Stimulated activated CD4-positive, alpha-beta T cell treated with anti-CD3 and anti-CD28 coated beads, Interleukin-2, amount 100 ng/mL, for 24 hours (primary cell): ENCODE measurements at regions not wholly inside any gene's neighbourhood (a gene's known extent, or its start where the extent isn't known, plus 50 kb on each side); places are given as distances from the start of the nearest gene placed in this dataset.
"Not testable (repeated sequence)": the region's sequence is repeated elsewhere in the genome, so short reads cannot be mapped to it uniquely, and the experiment has no call there.

ENCODE experiments used
- DNase-seq, 2 donors: peaks; one replicate each; pipeline ENCODE4 v3.0.0-alpha.2; 2020

DNA sequence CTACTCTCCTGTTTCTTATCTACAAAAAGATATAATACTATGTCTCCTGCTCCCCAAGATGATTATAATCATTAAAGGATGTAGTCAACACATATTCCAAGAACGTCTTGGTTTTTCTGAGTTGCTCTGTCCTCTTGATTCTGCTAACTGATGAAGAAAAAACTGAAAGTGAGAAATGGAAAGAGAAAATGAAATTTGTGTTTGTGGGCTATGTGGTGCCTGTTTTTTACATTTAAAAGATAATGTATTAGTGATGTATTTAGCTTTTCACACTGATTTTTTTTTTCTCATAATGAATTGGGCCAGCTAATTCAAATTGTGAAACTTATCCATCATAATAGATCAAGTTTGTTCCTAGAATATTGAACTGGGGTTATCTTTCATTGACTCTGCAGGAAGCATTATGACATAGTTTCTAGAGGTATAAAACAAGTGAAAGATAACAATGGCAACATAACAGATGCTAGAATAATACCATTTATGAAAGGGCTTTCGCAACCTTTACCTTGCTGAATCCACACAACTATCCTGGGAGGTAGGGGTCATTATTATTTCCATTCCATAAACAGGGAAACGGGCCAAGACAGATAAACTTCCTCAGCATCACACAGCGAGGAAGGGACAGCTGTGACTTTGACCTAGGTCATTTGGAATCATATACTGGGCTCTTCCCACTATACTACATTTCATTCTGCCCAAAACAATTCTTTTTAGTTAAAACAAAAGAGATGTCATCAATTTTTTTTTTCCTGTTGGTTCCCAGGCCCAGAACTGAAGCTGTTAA, 336.7 kb downstream of the GJA1 start:
- no peak for DNase-seq

DNA sequence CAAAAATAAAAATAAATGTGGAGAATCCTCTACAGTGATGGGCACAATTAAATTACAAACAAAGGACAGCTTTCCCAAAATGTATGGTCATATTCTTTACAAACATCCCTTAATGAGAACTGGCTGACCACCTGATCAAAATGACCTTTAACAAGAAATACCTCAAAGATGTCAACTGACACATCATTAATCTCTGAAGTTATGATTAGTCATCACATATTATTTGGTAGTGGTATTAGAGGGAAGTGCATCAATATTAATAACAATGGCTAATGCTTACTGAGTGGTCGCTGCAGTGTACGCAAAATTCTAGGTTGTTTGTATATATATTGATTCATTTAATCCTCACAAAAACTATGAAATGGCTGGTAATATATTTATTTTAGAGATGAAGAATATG, 340.6 kb downstream of the GJA1 start:
- DNase-seq: no peak

DNA sequence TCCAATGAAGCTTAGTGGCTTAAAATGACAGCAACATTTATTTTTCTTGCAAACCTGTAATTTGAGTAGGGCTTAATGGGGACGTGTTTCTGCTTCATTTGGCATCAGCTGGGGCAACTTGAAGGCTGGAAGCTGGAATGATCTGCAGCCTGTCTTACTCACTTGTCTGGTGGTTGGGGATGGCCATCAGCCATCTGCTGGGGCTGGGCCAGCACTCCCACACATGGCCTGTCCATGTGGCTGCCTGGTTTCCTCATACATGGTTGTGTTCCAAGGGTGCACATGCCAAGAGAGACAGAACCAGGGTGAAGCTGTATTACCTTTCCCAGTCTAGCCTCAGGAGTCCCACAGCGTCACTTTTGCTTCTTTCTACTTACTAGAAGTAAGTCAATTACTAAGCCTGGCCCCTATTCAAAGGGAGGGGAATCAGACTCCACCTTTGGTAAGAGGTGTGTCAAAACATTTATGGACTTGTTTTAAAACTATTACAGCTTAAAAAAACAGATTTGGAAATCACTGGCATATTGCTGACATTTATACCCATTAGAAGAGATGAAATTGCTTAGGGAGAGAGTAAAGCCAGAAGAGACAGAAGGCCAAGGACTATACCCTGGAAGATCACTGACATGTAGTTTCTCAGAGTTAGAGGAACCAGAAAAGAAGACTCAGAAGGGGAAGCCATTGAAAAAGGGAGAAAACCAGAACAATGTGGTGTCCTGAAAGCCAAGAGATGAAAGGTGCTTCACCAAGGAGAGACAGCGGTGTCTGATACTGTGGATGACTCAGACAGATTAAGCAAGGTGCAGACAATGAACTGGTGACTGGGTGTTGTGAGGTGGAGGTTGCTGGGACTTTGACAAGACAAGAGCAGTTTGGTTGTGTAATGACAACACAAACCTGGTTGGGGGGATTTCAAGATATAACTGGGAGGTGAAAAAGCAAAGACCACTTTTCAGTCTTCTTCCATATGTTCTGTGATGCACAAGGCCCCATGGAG, 345.2 kb downstream of the GJA1 start:
- no peak for DNase-seq

DNA sequence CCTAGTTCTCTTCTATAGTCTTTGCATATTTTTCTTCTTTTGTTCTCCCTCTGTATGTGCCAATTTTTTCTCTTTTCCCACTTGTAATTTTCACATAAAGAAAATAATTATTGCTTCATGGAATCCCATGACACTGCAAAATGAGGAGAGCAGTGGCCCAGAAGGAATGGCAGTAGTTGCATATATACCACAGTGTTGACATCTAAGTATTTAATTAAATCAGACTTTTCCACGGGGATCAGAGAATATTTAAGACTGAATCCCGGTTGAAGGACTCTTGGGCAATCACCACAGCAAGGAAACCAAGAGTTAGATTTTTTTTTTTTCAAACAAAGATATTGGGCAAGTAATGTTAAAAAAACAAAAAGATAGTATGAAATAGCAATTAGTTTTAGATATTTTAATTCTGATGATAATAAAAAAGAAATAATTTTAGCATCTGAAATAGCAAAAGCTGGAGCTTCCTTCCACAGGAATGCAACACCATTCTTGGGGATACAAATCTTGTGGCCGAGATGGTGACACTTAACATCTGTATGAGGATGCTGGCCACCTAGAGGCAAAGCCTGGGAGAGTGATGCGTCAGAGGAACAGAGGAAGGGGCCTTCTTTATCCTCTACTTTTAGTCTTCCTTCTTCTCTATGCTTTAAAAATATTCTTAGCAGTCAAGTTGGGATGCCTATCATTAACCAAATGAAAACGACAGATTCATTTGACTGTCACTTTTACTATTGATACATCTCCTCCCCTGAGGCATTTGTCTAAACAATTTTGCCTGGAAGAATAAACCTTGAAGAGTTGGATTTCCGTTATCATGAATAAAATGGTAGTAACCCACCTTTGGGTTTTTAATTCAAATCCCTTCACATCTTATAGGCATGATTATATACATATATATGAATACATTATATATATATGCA, 356.2 kb downstream of the GJA1 start:
- DNase-seq: no peak

DNA sequence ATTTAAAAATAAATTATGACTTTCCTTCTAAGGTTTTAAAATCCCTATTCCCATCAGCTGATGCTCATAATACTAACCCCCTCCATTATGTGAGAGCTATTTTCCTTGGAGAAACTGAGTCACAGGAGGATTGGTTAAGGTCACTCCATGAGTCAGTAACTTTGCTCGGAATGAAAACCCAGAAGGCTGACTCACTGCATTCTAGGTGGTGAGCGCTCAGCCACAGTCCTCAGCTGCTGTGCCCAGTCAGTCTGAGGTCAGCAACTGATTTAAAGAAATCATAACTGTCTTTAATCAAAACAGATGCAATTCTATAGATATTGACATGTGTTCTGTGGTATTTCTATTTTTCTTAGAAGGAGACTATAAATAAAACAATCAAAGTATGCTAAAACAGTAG, 359.2 kb downstream of the GJA1 start:
- no peak for DNase-seq

DNA sequence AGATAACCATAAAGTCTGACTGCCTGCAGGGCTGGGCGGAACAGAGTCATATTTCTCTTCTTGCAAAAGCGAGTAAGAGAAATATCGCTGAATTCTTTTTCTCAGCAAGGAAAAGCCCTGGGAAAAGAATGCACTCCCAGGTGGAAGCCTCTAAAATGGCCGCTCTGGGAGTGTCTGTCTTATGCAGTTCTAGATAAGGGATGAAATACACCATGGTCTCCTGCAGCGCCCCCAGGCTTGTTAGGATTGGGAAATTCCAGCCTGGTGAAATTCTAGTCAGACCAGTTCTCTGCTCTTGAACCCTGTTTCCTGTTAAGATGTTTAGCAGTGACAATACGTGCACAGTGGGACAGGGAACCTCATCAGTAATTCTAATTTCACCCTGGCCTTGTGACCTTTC, 362.2 kb downstream of the GJA1 start:
- not testable (repeated sequence) for DNase-seq

DNA sequence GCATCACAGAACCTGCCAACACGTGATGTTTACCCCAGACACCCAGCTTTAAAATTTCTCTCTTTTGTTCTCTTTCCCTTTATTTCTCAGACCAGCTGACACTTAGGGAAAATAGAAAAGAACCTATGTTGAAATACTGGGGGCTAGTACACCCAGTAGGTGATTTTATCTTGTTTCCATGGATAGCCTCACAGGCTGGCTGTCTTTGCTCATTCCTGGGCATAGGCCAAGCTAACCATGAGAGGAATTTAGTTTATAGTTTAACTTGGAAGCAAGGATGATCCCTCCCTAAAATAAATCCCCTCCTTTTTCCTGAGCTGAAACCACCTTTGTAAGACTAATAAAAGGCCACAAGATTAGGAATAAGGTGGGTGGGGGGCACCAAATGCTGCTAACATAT, 362.7 kb downstream of the GJA1 start:
- not testable (repeated sequence) for DNase-seq

DNA sequence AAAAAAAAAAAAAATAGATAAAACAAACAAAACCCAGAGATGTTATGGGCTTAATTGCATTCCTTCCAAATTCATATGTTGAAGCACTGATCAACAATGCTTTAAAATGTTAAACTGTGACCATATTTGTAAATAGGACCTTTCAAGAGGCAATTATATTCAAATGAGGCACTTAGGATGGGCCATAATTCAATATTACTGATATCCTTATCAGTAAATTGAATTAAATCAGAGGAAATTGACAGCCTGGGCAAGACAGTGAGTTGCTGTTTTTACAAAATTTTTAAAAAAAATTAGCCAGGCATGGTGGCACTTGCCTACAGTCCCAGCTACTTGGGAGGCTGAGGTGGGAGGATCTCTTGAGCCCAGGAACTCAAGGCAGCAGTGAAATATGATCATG, 364.1 kb downstream of the GJA1 start:
- no peak for DNase-seq

DNA sequence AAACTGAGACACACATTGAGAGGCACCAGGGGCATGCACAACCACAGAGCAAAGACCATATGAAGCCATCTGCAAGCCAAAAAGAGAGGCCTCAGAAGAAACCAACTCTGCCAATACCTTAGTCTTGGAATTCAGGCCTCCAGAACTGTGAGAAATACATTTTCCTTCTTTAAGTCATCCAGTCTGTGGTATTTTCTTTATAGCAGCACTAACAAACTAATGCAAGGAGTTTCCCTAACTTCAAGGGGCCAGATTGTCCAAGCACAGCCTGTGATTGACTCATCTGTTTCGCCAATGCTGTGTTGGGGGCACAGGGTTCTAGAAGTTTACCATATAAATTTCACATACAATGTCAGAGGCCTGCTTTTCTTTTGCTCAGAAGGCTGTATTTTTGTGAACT, 364.6 kb downstream of the GJA1 start:
- no peak for DNase-seq

DNA sequence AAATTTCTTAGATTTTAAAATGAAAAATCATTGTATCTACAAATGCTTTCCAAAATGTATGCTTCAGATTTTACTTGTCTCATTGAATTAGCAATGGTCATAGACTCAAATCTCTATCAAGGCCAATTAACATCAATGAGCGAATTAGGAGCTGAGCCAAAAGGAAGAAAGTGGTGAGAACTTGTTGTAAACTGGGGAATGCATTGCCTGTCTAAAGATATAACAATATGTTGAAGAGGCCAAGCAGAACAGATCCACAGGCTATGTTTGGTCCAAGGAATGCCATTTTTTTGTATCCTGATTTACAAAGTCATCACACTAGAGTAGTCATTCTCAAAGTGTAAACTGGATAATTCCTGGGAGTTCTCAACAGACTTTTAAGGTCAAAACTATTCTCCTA, 370.7 kb downstream of the GJA1 start:
- DNase-seq: no peak

DNA sequence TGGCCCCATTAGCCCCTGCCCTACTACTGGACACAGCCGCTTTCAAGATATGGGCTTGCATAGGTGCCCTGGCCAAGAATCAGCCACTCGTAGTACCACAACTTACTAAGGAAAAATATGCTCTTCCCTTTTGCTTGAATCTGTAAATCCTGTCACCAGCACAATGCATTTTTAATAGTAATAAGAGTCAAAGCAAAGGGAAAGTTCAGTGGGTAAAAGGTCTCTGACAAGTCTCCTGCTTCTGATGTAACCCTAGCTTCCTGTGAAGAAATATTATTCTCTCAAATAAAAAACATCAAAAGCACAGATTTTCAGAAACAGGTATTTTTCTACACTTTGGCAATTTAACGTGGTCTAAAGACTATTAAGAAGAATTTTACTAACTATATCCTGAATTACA, 373.8 kb downstream of the GJA1 start:
- DNase-seq: no peak

DNA sequence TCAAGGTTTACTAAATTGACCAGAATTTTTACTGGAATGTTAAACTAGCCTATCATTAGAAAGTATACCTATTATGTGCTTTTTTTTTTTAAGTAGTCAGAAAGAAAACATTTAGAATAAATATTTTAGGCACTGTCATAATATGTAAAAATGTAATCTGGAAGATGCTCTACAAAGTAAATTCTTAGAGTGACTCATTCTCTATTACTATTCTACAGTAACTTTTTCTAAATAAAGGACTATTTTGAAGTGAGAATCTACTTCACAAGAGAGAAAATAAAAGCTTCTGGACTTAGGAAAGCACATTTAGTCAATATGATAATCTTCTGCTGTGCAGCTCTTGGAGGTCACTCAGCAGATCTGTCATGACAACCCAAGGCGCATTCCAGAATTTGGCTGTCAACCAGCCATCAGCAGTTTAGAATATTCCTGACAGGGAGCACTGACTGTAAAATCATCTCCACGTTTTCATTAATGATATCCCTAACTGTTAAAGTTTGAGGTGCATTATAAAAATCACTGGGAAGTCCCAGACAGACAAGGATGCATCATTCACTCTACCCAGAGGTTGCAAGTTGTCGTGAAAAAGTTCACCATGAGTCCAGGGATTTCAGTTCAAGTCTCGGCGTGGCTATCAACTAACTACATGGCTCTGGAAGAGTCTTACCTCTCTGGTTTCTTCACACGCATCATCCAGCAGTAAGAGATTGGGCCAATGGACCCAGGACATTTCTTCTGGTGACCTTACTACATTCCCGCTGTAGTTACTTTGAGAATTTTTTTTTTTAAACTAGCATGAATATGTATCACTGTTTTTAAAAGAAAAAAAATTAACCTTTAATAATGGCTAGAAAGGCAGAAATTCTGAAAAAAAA, 374.9 kb downstream of the GJA1 start:
- DNase-seq: no peak

DNA sequence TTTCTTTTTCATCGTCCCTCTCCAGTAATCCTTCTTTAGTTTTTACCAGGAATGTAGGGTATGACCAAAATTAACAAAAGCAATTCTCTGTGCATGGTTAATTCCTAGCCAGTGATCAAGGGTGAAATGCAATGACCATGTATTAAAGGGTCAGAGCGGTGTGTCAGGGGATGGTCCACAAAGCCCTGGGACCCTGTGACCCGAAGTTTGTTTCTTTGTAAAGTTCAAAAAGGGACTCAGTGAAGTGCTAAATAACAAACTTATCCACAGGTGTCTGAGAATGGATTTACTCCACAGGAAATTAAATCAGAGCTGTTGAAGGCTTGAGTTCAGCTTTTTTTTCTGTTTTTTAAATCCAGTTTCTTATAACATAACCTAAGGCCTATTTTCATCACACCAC, 375.7 kb downstream of the GJA1 start:
- DNase-seq: no peak

DNA sequence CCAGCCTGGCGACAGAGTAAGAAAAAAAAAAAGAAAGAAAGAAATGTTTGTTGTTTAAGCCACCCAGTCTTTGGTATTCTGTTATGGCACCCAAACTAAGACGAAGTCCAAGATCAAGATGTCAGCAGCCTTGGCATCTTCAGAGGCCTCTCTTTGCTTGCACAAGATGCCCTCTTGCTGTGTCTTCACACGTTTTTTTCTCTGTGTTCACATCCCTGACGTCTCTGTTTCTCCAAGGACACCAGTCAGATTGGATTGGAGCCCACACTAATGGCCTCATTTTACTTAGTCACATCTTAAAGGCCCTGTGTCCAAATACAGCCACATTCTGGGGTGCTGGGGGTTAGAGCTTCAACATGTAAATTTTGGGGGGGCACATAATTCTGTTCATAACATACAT, 380.9 kb downstream of the GJA1 start:
- no peak for DNase-seq

DNA sequence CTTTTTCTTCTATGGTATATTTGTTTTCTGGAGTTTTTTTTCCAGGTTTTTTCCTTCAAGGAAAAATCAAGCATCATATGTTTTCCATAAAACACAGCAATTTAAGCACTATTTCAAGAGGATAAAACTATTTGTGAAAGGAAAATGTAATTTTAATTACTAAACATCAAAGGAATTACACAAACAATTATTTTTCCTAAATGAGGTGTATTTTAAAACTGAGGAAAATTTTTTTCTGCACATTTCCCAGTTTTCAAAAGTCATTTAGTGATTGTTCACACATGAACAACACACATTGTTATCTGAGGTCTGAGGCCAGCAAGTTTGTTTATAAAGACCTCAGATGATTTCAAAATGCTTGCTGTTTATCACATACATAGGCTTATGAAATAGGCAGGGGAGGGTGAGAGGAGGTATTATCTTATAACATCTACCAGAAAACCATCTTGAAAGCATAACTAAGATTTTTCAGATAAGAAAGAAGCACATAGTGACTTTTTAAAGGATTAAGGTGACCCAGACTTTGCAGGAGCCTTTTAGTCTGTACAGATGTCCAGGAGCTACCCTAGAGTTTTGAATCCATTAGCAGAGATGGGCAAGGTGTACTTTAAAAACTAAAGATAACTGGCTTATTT, 381.6 kb downstream of the GJA1 start:
- DNase-seq: no peak

DNA sequence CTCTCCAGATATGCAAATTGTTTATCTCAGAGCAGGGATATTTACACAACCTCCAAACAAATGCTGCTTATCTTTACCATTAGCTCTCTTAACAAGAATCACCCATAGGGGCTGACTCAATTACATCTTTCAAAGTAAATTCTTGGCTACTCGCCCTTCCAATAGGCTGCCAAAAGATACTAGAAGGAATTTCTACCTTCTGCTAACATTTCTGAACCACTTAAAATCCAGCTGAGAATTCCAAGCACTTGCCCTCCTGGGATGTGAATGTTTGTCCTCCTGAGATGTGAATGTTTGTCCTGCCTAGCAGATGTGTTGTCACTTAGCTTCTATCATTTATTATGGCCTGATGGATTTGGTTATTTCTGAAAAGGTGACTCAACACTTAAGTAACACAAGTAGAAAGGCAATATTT, 388.0 kb downstream of the GJA1 start:
- no peak for DNase-seq

DNA sequence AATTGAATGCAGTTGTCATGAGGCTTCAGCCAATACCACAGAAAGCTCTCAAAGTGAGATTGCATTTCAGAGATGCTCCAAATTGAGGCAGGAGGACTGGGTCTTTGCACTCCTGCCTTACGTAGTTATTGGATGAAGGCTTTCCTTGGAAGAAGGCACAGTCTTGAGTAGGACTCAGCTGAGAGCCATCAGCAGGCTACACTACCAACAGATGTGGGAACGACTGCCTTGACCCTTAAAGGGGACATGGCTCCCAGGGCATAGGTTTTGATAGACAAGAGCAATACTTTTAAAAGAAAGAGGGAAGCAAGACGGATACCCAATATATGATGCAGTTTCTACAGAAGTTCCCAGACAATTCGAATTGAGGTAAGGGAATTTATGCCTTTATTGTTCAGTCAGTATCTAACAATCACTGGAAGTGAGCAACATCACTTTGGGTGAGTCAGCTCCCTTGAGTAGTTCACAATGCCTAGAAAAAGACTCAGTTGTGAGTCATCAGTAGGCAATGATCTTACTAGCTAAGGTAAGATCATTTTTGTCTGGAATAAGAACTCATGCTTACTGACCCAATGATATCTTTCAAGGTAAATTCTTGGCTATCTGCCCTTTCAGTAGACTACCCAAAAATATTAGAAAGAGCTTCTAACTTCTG, 390.8 kb downstream of the GJA1 start:
- no peak for DNase-seq

DNA sequence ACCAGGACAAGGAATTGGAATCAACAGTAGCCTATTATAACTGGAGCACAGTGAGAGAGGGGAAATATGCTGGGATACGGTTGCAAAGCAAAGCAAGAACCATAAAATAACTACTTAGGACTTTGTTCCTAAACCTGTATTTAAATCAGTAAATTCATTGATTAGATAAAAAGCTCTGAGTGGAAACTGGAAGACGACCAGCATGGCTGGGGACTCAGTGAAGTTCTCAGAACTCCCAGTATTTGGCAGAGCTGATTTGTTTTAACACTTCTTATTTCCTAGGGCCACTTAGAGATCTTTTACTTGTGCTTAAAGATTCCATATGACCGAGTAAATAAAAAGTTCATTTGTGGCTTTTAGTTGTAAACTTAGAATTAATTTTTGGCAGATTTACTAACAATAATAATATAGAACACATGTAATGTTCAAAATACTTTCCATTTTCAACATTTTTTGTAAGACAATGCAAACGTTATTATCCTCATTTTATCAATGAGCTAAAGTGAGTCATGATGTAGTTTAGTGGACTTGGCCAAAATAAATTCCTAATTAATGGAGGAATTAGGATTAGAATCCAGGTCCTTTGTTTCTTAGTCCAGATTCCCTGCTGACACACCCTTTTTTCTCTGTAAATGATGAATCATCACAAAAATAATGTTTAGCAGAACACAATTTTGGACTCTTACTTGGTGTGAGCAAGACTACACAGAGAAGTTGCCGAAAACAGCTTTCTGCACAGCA, 392.9 kb downstream of the GJA1 start:
- no peak for DNase-seq

DNA sequence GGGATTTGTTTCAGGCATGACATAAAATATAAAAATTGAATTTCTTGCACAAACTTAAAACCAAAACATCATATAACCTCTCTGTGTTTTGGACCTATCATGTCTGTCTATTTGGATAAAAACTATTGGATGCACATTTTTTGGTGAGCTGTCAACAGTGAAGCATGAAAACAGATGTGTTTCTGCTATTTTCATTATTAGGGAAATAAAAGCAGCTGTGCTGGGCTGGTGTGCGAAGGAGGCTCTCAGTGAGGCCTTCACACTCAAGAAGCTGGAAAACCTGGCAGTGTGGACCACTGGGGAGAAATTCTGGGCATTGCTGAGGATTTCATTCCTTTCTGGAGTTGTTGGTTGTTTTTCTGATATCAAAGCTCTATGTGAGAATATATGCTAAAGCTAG, 395.3 kb downstream of the GJA1 start:
- DNase-seq: no peak

DNA sequence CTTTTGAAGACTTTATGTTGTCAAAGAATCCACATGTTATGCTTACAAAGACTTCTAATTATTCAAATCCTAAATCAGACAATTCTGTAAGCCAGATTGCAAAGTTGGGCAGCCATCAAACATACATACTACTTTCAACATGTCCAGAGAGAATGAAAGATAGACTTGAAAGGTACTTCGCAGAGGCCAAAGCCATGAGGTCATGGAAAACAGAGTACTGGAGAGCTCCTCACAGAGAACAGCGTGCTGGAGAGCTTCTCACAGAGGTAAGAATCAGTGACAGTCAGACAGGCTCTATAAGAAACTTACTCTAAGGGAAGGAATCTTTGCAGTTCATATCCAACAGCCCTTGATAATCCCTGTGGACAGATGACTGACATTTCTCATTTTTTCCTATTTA, 400.2 kb downstream of the GJA1 start:
- DNase-seq: no peak
